HCT116 (cell line): ENCODE measurements at regions not wholly inside any gene's neighbourhood (a gene's known extent, or its start where the extent isn't known, plus 50 kb on each side); places are given as distances from the start of the nearest gene placed in this dataset.

Experiments
- ATAC-seq: fragments of 200-7000 bp; cut with Tn5 transposase; 2 replicates; pipeline ENCODE4 v1.9.1; 2020; ENCODE audit warnings: mild to moderate bottlenecking, moderate library complexity
- BruUV-seq: library from RNA; stranded (reverse); fragments of 400-500 nt; replicated peaks from 2 replicates; lab custom pipeline; 2021; lab: Mats Ljungman, UMichigan
- CTCF ChIA-PET: fragments of 300-600 bp; sonication (Branson Sonifier 250); formaldehyde crosslinking; loops from one replicate; lab custom pipeline; 2021; ENCODE audit warnings: antibody characterized with exemption; lab: Charles Lee
- POLR2A ChIA-PET: fragments of 300-600, 350-600 bp; sonication (Branson Sonifier 250); formaldehyde crosslinking; loops from one replicate; lab custom pipeline; 2021; ENCODE audit warnings: antibody characterized with exemption; lab: Charles Lee
- RAD21 ChIA-PET, 2 experiments: fragments of 300-600 bp; sonication (Branson Sonifier 250); formaldehyde crosslinking; loops; one replicate each; lab custom pipeline; 2023; ENCODE audit warnings: low total read pairs in 2 of 2; ENCODE audit not compliant: uncharacterized antibody in 2 of 2, unreplicated experiment in 2 of 2, low non-redundant PET in 1 of 2; lab: Charles Lee
- DNase-seq: peaks from one replicate; pipeline ENCODE4 v3.0.0-alpha.2; 2010; ENCODE audit warnings: low read depth, low spot score
- H2AFZ ChIP-seq: fragments of 200-600 bp; shearing (Covaris generic), sonication (generic); 2 replicates; pipeline ENCODE4 v1.6.1; 2017; ENCODE audit warnings: low read depth, mixed run types, mixed read lengths, antibody characterized with exemption, low read length; ENCODE audit not compliant: poor library complexity, severe bottlenecking
- H3K27ac ChIP-seq: 2 replicates; pipeline ENCODE4 v1.5.1; 2012; ENCODE audit warnings: low read depth, low read length
- H3K27me3 ChIP-seq: fragments of 200-600 bp; sonication (generic); 2 replicates; pipeline ENCODE4 v1.6.1; 2016; ENCODE audit warnings: mixed run types, low read length, mixed read lengths; ENCODE audit not compliant: insufficient read depth
- H3K36me3 ChIP-seq, 2 experiments: fragments of 200-500 bp in 1 of 2; fragments of 200-600 bp in 1 of 2; sonication (Bioruptor generic) in 1 of 2; sonication (generic) in 1 of 2; 2 replicates each; pipeline versions ENCODE4 v1.5.1 to v1.6.1; 2014 to 2016; ENCODE audit warnings: low read length in 2 of 2, inconsistent platforms in 1 of 2, mixed read lengths in 1 of 2, mixed run types in 1 of 2; ENCODE audit not compliant: insufficient read depth in 2 of 2, control insufficient read depth in 1 of 2
- H3K4me1 ChIP-seq, 2 experiments: fragments of 200-600 bp in 1 of 2; sonication (generic) in 1 of 2; 2 replicates each; pipeline versions ENCODE4 v1.5.1 to v1.6.1; 2012 to 2017; ENCODE audit warnings: low read length in 2 of 2, inconsistent platforms in 1 of 2, mild to moderate bottlenecking in 1 of 2, mixed read lengths in 1 of 2, mixed run types in 1 of 2, moderate library complexity in 1 of 2; ENCODE audit not compliant: insufficient read depth in 2 of 2, control insufficient read depth in 1 of 2
- H3K4me2 ChIP-seq: fragments of 200-600 bp; sonication (generic); 2 replicates; pipeline ENCODE4 v1.6.1; 2017; ENCODE audit warnings: mixed run types, low read length, mixed read lengths
- H3K4me3 ChIP-seq, 2 experiments: fragments of 200-600 bp in 1 of 2; sonication (generic) in 1 of 2; replicated peaks in 1 of 2; 2 replicates each; pipeline ENCODE4 v1.5.1; 2011 to 2016; ENCODE audit warnings: low read length in 2 of 2, control low read depth in 1 of 2, low read depth in 1 of 2, mild to moderate bottlenecking in 1 of 2, mixed read lengths in 1 of 2, mixed run types in 1 of 2
- H3K79me2 ChIP-seq: fragments of 200-600 bp; sonication (generic); 2 replicates; pipeline ENCODE4 v1.6.1; 2017; ENCODE audit warnings: mild to moderate bottlenecking, mixed run types, low read length, moderate library complexity, mixed read lengths; ENCODE audit not compliant: insufficient read depth
- H3K9ac ChIP-seq: fragments of 200-600 bp; sonication (generic); 2 replicates; pipeline ENCODE4 v1.6.1; 2016; ENCODE audit warnings: low read length, mixed read lengths
- H3K9me2 ChIP-seq: fragments of 200-600 bp; sonication (generic), shearing (Covaris generic); 2 replicates; pipeline ENCODE4 v1.6.1; 2017; ENCODE audit warnings: mixed run types, mild to moderate bottlenecking, moderate library complexity; ENCODE audit not compliant: insufficient read depth
- H3K9me3 ChIP-seq, 2 experiments: fragments of 200-500 bp in 1 of 2; fragments of 200-600 bp in 1 of 2; sonication (Bioruptor generic) in 1 of 2; sonication (generic) in 1 of 2; 2 replicates each; pipeline ENCODE4 v1.6.1; 2014 to 2017; ENCODE audit warnings: low read length in 2 of 2, mixed read lengths in 2 of 2, inconsistent platforms in 1 of 2, low read depth in 1 of 2, mild to moderate bottlenecking in 1 of 2, mixed run types in 1 of 2, moderate library complexity in 1 of 2; ENCODE audit not compliant: control insufficient read depth in 1 of 2, insufficient read depth in 1 of 2
- H4K20me1 ChIP-seq: fragments of 200-600 bp; sonication (generic), shearing (Covaris generic); 2 replicates; pipeline ENCODE4 v1.6.1; 2017; ENCODE audit warnings: mixed run types, mild to moderate bottlenecking, moderate library complexity; ENCODE audit not compliant: insufficient read depth
- ATF3 ChIP-seq: IDR thresholded peaks from 2 replicates; pipeline ENCODE4 v1.6.1; 2012
- CBX3 ChIP-seq: IDR thresholded peaks from 2 replicates; pipeline ENCODE4 v1.6.1; 2012; ENCODE audit warnings: low read depth
- CTCF ChIP-seq, 3 experiments: fragments of 200-600 bp in 1 of 3; sonication (generic) in 1 of 3; IDR thresholded peaks in 2 of 3; conservative IDR thresholded peaks in 1 of 3; 2 replicates each; pipeline ENCODE4 v1.5.1; 2012 to 2017; ENCODE audit warnings: low read depth in 2 of 3, low read length in 2 of 3, antibody characterized with exemption in 1 of 3, borderline replicate concordance in 1 of 3, control low read depth in 1 of 3, mild to moderate bottlenecking in 1 of 3, mixed read lengths in 1 of 3, mixed run types in 1 of 3, moderate library complexity in 1 of 3; ENCODE audit not compliant: insufficient read depth in 1 of 3
- EZH2 ChIP-seq: fragments of 200-600 bp; sonication (generic); IDR thresholded peaks from 2 replicates; pipeline ENCODE4 v1.6.1; 2017; ENCODE audit warnings: antibody characterized with exemption, mixed run types
- EZH2phosphoT487 ChIP-seq: fragments of 200-600 bp; IDR thresholded peaks from 2 replicates; pipeline ENCODE4 v1.6.1; 2018; ENCODE audit warnings: antibody characterized with exemption, borderline replicate concordance
- MAX ChIP-seq: IDR thresholded peaks from 2 replicates; pipeline ENCODE4 v1.6.1; 2012
- POLR2A ChIP-seq: IDR thresholded peaks from 2 replicates; pipeline ENCODE4 v1.7.0; 2011; ENCODE audit warnings: borderline replicate concordance; ENCODE audit not compliant: insufficient read depth, insufficient read length; ENCODE audit errors: extremely low read depth
- POLR2AphosphoS5 ChIP-seq: IDR thresholded peaks from 2 replicates; pipeline ENCODE4 v1.6.1; 2011; ENCODE audit warnings: mild to moderate bottlenecking, low read depth, low read length, moderate library complexity
- REST ChIP-seq: IDR thresholded peaks from 2 replicates; pipeline ENCODE4 v1.6.1; 2012; ENCODE audit warnings: low read depth
- SP1 ChIP-seq: IDR thresholded peaks from 2 replicates; pipeline ENCODE4 v1.6.1; 2012; ENCODE audit warnings: low read depth
- SRF ChIP-seq: IDR thresholded peaks from 2 replicates; pipeline ENCODE4 v1.6.1; 2012; ENCODE audit warnings: low read depth
- YY1 ChIP-seq: IDR thresholded peaks from 2 replicates; pipeline ENCODE4 v1.6.1; 2011; ENCODE audit warnings: low read length, low read depth, moderate library complexity, mild to moderate bottlenecking; ENCODE audit not compliant: insufficient replicate concordance; ENCODE audit errors: extremely low read depth
- ZNF274 ChIP-seq: fragments of 200-500 bp; sonication (Bioruptor generic); IDR thresholded peaks from 2 replicates; pipeline ENCODE4 v1.6.1; 2014; ENCODE audit warnings: mild to moderate bottlenecking, low read depth, low read length, inconsistent platforms
- intact Hi-C: fragments of 100-400 bp; cut with micrococcal nuclease; formaldehyde crosslinking; loops from 2 replicates; pipeline ENCODE4 v1.10.0; 2022

GRCh38 chr2:59572227-59572626 lies 981.2 kb downstream of the BCL11A start:
- no peak overlapping the region for H3K9ac ChIP-seq
- H3K4me3 ChIP-seq = no peak overlapping the region
- POLR2A ChIA-PET = no interaction called here
- no TSS peak for BruUV-seq
- H3K36me3 ChIP-seq = no peaks in the 10 kb centered on the region
- DNase-seq = no peak
- H3K27me3 ChIP-seq = no peaks in the 10 kb centered on the region
- TF ChIP-seq REST = no peak
- TF ChIP-seq ATF3 = no peak
- no peak for TF ChIP-seq EZH2
- TF ChIP-seq POLR2AphosphoS5 = no peak
- no peak for TF ChIP-seq EZH2phosphoT487
- no peak for TF ChIP-seq CBX3
- TF ChIP-seq ZNF274 = no peak
- TF ChIP-seq POLR2A = no peak
- TF ChIP-seq SRF = no peak
- TF ChIP-seq YY1 = no peak
- no peak for TF ChIP-seq CTCF (IDR thresholded peaks at IDR 0.05 in 2 of 3, conservative IDR thresholded peaks at IDR 0.05 in 1 of 3; ENCODE audit: borderline replicate concordance in 1 of 3, insufficient read depth in 1 of 3, low read depth in 2 of 3, low read length in 2 of 3)
- TF ChIP-seq MAX = no peak
- TF ChIP-seq SP1 = no peak
- TF ChIP-seq, all 23 proteins: peak for 0
- Histone ChIP-seq H2AFZ (no peak overlapping the region), H3K4me1 (no peaks in the 10 kb centered on the region), H3K27ac (no peak overlapping the region), H3K9me3 (no peaks in the 10 kb centered on the region; a peak in 1 of 4 replicates), H3K79me2 (no peaks in the 10 kb centered on the region), H3K4me2 (no peak overlapping the region), H4K20me1 (no peaks in the 10 kb centered on the region), H3K9me2 (no peaks in the 10 kb centered on the region)
- ChIA-PET CTCF (no interaction called here), RAD21 (no interaction called here)
- ATAC-seq = no peak
- intact Hi-C loops = no loop called here
